Testis (tissue), 2 donors: ENCODE measurements at regions not wholly inside any gene's neighbourhood (a gene's known extent, or its start where the extent isn't known, plus 50 kb on each side); places are given as distances from the start of the nearest gene placed in this dataset.

Experiments
- DNase-seq: peaks from one replicate; pipeline ENCODE4 v3.0.0-alpha.2; 2019
- H3K27ac ChIP-seq, 2 donors: fragments of 200-600 bp; sonication (generic); one replicate each; pipeline ENCODE4 v1.5.1; 2019
- H3K27me3 ChIP-seq: fragments of 200-600 bp; sonication (generic); one replicate; pipeline ENCODE4 v1.5.1; 2019
- H3K36me3 ChIP-seq: fragments of 200-600 bp; sonication (generic); one replicate; pipeline ENCODE4 v1.5.1; 2017; ENCODE audit warnings: low read depth; ENCODE audit errors: missing control alignments
- H3K4me1 ChIP-seq: fragments of 200-600 bp; sonication (generic); one replicate; pipeline ENCODE4 v1.5.1; 2019
- H3K4me3 ChIP-seq, 2 donors: fragments of 200-600 bp; sonication (generic); one replicate each; pipeline ENCODE4 v1.5.1; 2017 to 2019
- H3K9me3 ChIP-seq: fragments of 200-600 bp; sonication (generic); one replicate; pipeline ENCODE4 v1.5.1; 2017
- POLR2A ChIP-seq: fragments of 450-650 bp; IDR thresholded peaks from one replicate; pipeline ENCODE4 v1.6.1; 2017; ENCODE audit warnings: antibody characterized with exemption, mild to moderate bottlenecking, moderate library complexity
- WGBS, 2 donors: methylation state at CpG; one replicate each; pipeline ENCODE4 v1.1.5; 2018; 5-methylcytosine and 5-hydroxymethylcytosine counted together
- intact Hi-C: fragments of 100-400 bp; cut with DNase I; formaldehyde crosslinking; loops from one replicate; pipeline ENCODE4 v1.15.1; 2023; ENCODE audit warnings: low total_unique reads
- TF ChIP-seq, protein P1 (sequence below), 3 experiments: fragments of 450-650 bp in 2 of 3; fragments of 200-600 bp in 1 of 3; sonication (generic) in 1 of 3; IDR thresholded peaks; one replicate each; pipeline ENCODE4 v1.5.1; 2016 to 2019; ENCODE audit warnings: antibody characterized with exemption in 3 of 3, mild to moderate bottlenecking in 2 of 3, moderate library complexity in 1 of 3

DNA sequence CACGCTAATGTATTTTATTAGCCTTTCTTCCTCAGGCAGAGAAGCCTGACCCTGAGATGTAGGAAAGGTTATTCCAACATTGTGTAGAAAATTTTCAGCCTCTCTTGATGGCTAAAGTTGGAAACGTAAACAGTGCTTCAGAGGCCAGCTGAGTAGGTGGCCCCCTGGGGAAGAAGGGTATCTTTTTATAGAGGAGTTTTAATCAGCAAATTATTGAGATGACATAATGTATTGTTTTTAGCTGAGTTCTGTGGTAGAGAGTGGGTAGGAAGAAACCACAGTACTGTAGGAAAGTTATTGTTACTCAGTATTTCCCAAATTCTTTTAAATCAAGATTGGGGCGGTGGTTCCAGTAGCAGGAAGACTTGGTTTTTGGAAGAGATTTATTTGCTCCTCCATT lies 268.8 kb downstream of the DLEU7 start:
- Histone ChIP-seq H3K9me3 (no peaks in the 10 kb centered on the region), H3K4me1 (peaks cover 5% of the 10 kb centered on the region), H3K4me3 (no peak overlapping the region), H3K27ac (no peak overlapping the region), H3K27me3 (no peaks in the 10 kb centered on the region), H3K36me3 (no peaks in the 10 kb centered on the region)
- no peak for DNase-seq
- intact Hi-C loops: no loop called here
- WGBS, 2 donors: 55 to 67% methylated on average over 3 of the region's 3 CpGs
- TF ChIP-seq POLR2A: no peak
- TF ChIP-seq, protein P1, sequence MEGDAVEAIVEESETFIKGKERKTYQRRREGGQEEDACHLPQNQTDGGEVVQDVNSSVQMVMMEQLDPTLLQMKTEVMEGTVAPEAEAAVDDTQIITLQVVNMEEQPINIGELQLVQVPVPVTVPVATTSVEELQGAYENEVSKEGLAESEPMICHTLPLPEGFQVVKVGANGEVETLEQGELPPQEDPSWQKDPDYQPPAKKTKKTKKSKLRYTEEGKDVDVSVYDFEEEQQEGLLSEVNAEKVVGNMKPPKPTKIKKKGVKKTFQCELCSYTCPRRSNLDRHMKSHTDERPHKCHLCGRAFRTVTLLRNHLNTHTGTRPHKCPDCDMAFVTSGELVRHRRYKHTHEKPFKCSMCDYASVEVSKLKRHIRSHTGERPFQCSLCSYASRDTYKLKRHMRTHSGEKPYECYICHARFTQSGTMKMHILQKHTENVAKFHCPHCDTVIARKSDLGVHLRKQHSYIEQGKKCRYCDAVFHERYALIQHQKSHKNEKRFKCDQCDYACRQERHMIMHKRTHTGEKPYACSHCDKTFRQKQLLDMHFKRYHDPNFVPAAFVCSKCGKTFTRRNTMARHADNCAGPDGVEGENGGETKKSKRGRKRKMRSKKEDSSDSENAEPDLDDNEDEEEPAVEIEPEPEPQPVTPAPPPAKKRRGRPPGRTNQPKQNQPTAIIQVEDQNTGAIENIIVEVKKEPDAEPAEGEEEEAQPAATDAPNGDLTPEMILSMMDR (IDR thresholded peaks at IDR 0.05): no peak

DNA sequence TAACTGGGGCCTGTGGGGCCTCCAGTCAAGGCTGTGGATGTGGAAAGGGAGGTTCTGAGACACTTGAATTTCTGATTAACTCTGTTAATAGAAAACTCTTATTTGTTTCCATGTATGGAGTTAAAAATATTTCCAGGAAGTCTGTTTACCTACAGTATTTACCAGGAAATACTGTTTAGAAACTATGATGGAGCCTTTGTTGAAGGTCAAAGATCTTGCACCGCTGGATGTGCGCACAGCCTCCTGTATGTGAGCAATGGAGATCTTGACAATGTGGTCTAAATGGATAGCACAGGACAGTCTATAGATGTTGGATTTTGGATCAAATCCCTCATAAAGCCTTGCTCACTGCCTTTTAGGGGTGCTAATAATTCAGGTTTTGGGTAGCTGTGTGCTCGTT lies 268.4 kb downstream of the DLEU7 start:
- Histone ChIP-seq H3K27ac (no peak overlapping the region), H3K27me3 (no peaks in the 10 kb centered on the region), H3K4me1 (peaks cover 5% of the 10 kb centered on the region), H3K4me3 (no peak overlapping the region), H3K36me3 (no peaks in the 10 kb centered on the region), H3K9me3 (no peaks in the 10 kb centered on the region)
- intact Hi-C loops: no loop called here
- 93 to 95% methylated on average over 3 of the region's 3 CpGs for WGBS, 2 donors
- TF ChIP-seq, protein P1 (IDR thresholded peaks at IDR 0.05): no peak
- no peak for TF ChIP-seq POLR2A
- no peak for DNase-seq

- 57 to 71% methylated on average over 6 of the region's 6 CpGs for WGBS, 2 donors
- no peak overlapping the region for H3K4me3 ChIP-seq
- H3K36me3 ChIP-seq: no peaks in the 10 kb centered on the region
- H3K27me3 ChIP-seq: no peaks in the 10 kb centered on the region
- no peak overlapping the region for H3K27ac ChIP-seq
- intact Hi-C loops: no loop called here
- TF ChIP-seq, protein P1 (IDR thresholded peaks at IDR 0.05): no peak
- TF ChIP-seq POLR2A: no peak
- no peak for DNase-seq
- H3K4me1 ChIP-seq: peaks cover 5% of the 10 kb centered on the region
- no peaks in the 10 kb centered on the region for H3K9me3 ChIP-seq
These were observed 267.3 kb downstream of the DLEU7 start for GRCh38 chr13:50576156-50576555.

GRCh38 chr13:50577806-50578205 lies 265.7 kb downstream of the DLEU7 start:
- no peaks in the 10 kb centered on the region for H3K36me3 ChIP-seq
- H3K9me3 ChIP-seq: no peaks in the 10 kb centered on the region
- peaks cover 5% of the 10 kb centered on the region for H3K4me1 ChIP-seq
- intact Hi-C loops: no loop called here
- TF ChIP-seq, protein P1 (IDR thresholded peaks at IDR 0.05): no peak
- no peak for TF ChIP-seq POLR2A
- DNase-seq: no peak
- no peaks in the 10 kb centered on the region for H3K27me3 ChIP-seq
- WGBS, 2 donors: 92 to 98% methylated on average over 2 of the region's 2 CpGs
- H3K4me3 ChIP-seq: no peak overlapping the region
- no peak overlapping the region for H3K27ac ChIP-seq

DNA sequence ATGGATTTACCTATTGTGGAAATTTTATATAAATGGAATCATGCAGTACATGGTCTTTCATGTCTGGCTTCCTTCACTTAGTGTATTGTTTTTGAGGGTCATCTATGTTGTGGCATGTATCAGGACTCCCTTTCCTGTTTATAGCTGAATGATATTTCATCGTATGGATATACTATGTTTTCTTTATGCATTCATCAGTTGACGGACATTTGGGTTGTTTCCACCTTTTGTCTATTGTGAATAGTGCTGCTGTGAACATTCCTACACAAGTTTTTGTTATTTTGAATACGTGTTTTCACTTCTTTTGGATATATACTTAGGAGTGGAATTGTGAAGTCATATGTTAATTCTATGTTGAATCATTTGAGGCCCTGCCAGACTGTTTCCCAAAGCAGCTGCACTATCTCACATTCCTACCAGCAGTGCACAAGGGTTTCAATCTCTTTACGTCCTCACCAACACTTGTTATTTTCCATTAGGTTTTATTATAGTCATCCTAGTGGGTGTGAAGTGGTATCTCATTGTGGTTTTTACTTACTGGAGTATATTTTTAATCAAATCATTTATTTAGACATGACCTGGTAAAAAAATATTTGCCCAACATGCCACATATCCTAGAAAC lies 262.7 kb downstream of the DLEU7 start:
- Histone ChIP-seq H3K36me3 (no peaks in the 10 kb centered on the region), H3K4me1 (no peaks in the 10 kb centered on the region), H3K27ac (no peak overlapping the region), H3K9me3 (no peaks in the 10 kb centered on the region), H3K4me3 (no peak overlapping the region), H3K27me3 (no peaks in the 10 kb centered on the region)
- WGBS, 2 donors: 72 to 74% methylated on average over 4 of the region's 4 CpGs
- no peak for TF ChIP-seq POLR2A
- TF ChIP-seq, protein P1 (IDR thresholded peaks at IDR 0.05): no peak
- intact Hi-C loops: no loop called here
- no peak for DNase-seq
